Mammary epithelial cell (primary cell): ENCODE measurements at regions not wholly inside any gene's neighbourhood (a gene's known extent, or its start where the extent isn't known, plus 50 kb on each side); places are given as distances from the start of the nearest gene placed in this dataset.

ENCODE experiments used
- EZH2 ChIP-seq: IDR thresholded peaks from 2 replicates; pipeline ENCODE4 v1.6.1; 2012; ENCODE audit warnings: low read length, inconsistent platforms, borderline replicate concordance
- TF ChIP-seq, protein P1 (sequence below), 2 donors: IDR thresholded peaks in 1 of 2; conservative IDR thresholded peaks in 1 of 2; 2 replicates each; pipeline ENCODE4 v1.5.1; 2011 to 2012; ENCODE audit warnings: inconsistent platforms in 2 of 2, low read length in 2 of 2, mild to moderate bottlenecking in 2 of 2, control low read depth in 1 of 2, low read depth in 1 of 2; ENCODE audit not compliant: insufficient read depth in 1 of 2; ENCODE audit errors: extremely low read depth in 1 of 2

DNA sequence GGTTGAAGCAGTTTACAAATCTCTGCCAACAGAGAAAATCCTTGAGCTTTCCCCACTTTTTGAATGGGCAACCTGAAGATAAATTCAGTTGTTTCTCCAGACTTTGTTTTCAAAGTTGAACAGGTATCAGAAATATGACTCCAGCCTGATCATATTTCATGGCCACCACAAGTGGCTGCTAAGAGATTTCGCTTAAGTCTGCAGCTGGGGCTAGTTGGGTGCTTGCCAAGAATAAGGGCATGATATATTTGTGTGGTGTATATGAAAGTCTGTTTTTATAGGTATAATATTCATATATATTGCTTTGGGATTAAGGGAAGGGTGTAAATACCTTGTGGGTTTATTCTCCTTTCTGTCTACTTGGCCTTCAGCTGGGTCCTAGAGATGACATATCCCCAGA is 168.4 kb upstream of the GDNF start:
- TF ChIP-seq, protein P1, sequence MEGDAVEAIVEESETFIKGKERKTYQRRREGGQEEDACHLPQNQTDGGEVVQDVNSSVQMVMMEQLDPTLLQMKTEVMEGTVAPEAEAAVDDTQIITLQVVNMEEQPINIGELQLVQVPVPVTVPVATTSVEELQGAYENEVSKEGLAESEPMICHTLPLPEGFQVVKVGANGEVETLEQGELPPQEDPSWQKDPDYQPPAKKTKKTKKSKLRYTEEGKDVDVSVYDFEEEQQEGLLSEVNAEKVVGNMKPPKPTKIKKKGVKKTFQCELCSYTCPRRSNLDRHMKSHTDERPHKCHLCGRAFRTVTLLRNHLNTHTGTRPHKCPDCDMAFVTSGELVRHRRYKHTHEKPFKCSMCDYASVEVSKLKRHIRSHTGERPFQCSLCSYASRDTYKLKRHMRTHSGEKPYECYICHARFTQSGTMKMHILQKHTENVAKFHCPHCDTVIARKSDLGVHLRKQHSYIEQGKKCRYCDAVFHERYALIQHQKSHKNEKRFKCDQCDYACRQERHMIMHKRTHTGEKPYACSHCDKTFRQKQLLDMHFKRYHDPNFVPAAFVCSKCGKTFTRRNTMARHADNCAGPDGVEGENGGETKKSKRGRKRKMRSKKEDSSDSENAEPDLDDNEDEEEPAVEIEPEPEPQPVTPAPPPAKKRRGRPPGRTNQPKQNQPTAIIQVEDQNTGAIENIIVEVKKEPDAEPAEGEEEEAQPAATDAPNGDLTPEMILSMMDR (conservative IDR thresholded peaks at IDR 0.05 in 1 of 2, IDR thresholded peaks at IDR 0.05 in 1 of 2; ENCODE audit: extremely low read depth in 1 of 2, insufficient read depth in 1 of 2, low read depth in 1 of 2, low read length in 2 of 2), result no peak
- TF ChIP-seq EZH2, result no peak
